Astrocyte of the spinal cord (primary cell): ENCODE measurements at regions not wholly inside any gene's neighbourhood (a gene's known extent, or its start where the extent isn't known, plus 50 kb on each side); places are given as distances from the start of the nearest gene placed in this dataset.

Experiments
- DNase-seq: peaks from one replicate; pipeline ENCODE4 v3.0.0; 2011; ENCODE audit warnings: low read depth, low spot score
- H3K4me3 ChIP-seq: 2 replicates; pipeline ENCODE4 v1.5.1; 2011; ENCODE audit warnings: low read depth, mild to moderate bottlenecking, low read length, moderate library complexity
- in situ Hi-C: cut with HindIII; loops from 2 replicates; pipeline ENCODE4 v1.10.0; 2017; ENCODE audit warnings: low sequenced_read_pairs
- TF ChIP-seq, protein P1 (sequence below): IDR thresholded peaks from 2 replicates; pipeline ENCODE4 v1.5.1; 2012; ENCODE audit warnings: low read depth, mild to moderate bottlenecking, low read length, inconsistent platforms

DNA sequence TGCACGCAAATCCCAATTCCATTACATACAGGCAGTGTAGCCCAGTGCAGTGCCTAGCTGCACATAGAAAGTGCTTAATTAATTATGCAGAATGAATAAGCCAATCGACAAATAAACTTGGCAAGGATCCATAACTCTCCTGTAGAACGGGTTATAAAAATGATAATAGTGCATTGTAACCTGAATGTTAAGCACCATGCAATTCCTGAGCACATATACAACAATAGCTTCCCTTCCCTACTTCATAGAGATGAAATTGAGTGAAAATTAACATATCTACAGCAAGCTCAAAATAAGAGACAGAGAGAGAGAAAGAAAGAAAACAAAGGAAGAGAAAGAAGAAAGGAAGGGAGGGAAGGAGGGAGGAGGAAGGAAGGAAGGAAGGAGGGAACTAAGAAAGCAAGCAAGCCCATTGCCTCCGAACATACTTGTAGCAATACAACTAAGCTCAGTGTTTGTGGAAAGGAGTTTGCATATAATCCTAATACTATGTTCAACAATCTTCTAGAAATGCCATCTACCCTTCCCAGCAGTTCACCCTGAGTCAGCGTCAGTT lies 1074.0 kb upstream of the LCORL start:
- H3K4me3 ChIP-seq = no peak overlapping the region
- DNase-seq = no peak
- TF ChIP-seq, protein P1, sequence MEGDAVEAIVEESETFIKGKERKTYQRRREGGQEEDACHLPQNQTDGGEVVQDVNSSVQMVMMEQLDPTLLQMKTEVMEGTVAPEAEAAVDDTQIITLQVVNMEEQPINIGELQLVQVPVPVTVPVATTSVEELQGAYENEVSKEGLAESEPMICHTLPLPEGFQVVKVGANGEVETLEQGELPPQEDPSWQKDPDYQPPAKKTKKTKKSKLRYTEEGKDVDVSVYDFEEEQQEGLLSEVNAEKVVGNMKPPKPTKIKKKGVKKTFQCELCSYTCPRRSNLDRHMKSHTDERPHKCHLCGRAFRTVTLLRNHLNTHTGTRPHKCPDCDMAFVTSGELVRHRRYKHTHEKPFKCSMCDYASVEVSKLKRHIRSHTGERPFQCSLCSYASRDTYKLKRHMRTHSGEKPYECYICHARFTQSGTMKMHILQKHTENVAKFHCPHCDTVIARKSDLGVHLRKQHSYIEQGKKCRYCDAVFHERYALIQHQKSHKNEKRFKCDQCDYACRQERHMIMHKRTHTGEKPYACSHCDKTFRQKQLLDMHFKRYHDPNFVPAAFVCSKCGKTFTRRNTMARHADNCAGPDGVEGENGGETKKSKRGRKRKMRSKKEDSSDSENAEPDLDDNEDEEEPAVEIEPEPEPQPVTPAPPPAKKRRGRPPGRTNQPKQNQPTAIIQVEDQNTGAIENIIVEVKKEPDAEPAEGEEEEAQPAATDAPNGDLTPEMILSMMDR = no peak
- in situ Hi-C loops = no loop called here

DNA sequence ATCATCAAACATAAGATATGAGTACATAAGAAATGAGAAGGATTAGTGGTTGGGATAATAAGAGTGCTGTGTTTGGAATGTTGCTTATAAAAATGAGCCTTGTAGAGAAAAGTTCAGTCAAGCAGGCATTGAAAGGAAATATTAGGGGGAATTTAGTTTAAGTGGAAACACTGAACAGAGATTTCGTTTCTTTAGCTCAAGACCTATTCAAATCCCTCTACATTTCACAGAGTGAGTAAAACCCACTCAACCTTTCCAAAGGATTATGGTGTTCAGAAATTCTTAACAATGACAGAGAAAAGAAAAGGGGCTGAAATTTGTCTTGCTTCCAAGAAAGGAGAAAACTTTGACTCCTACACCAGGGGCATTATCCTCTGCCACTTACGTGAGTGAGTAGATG lies 1072.4 kb upstream of the LCORL start:
- in situ Hi-C loops = no loop called here
- no peak overlapping the region for H3K4me3 ChIP-seq
- TF ChIP-seq, protein P1 = no peak
- no peak for DNase-seq

DNA sequence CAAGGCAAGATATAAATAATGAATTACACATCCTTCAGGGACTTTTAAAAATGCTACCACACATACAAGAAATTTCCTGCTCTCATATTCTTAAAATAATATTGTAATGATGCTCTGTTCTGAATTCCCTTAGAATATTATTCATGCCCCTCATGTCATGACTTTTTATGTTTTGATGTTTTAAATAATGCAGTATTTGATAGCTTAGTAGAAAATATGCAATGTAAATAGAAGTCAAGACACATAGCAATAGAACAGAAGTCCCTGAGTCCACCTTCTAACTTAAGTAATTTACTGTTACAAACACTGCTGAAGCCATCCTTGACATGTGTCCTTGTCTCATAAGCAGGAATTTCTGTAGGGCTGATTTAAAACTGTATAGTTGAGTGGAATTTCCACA lies 1071.2 kb upstream of the LCORL start:
- in situ Hi-C loops = no loop called here
- DNase-seq = no peak
- H3K4me3 ChIP-seq = no peak overlapping the region
- TF ChIP-seq, protein P1 = no peak

DNA sequence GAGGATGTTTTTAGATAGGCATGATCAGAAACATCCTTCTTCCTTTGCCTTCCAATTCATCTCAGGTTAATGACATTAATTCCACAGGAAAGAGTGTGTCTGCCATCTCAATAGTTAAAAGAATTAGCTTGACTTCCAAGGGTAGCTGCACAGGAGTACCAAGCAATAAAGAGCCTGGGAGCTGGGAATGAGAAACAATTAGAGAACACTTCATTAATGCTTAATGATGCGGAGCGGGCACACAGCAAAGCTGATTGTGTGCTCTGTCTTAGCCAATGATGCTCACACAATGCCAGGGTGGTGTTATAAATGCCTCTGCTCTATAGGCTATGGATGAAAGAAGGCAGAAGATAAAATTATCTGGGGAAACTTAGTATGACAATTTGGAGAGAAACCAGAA lies 1052.5 kb upstream of the LCORL start:
- no peak overlapping the region for H3K4me3 ChIP-seq
- in situ Hi-C loops = no loop called here
- TF ChIP-seq, protein P1 = no peak
- DNase-seq = no peak

DNA sequence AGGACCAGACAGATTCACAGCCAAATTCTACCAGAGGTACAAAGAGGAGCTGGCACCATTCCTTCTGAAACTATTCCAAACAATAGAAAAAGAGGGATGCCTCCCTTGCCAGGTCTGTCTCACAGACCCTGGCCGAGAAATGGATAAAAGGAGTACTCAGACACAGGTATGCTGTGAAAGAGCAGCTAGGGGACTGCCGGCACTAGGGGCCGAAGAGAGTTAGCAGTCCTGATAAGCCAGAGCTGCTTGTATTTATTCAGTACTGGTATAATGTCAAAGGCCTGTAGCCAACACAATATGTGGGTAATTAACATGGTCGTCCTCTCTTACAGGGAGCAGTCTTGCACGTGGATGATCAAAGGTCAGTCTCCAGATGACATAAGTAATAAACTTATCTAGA lies 1042.1 kb upstream of the LCORL start:
- TF ChIP-seq, protein P1 = no peak
- DNase-seq = no peak
- H3K4me3 ChIP-seq = no peak overlapping the region
- in situ Hi-C loops = no loop called here

DNA sequence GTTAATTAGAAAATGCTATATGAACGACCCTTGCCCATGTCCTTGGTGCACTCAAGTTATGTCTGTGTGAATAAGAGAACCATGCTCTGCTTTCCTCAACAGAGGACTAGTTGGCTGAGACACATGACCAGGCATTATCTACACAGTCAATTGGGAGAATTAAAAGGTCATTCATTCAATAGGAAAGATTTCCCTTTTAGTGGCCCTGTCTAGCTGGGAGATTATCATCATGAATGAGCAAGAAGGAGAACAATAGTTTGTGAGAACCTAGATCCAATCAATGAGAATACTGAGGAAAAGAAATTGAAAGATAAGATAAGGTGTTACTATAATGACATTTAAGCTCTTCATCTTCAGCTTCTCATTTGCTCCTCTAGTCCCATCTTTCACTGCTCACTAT lies 1033.4 kb upstream of the LCORL start:
- in situ Hi-C loops = no loop called here
- no peak overlapping the region for H3K4me3 ChIP-seq
- no peak for DNase-seq
- TF ChIP-seq, protein P1 = no peak

DNA sequence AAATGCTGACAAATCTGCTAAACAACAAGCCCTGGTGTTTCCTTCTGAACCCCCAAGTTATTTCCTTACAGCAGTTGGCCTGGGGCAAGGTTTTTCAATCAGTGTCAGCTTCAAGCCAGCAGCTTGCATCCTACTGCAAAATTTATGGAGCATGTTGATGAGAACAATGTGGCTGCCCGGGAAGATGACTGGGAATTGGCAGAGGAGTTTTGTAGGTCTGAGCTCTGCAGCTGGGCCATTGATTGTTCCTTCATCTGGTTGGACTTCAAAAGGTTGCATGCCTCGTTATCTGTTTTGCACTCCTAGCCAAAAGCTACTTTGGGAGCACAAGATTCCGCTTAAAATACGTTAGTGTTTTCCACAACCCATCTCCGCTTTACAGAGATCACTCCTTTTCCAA lies 1030.3 kb upstream of the LCORL start:
- TF ChIP-seq, protein P1 = no peak
- H3K4me3 ChIP-seq = no peak overlapping the region
- DNase-seq = no peak
- in situ Hi-C loops = no loop called here
